ENCODE measurements at regions not wholly inside any gene's neighbourhood (a gene's known extent, or its start where the extent isn't known, plus 50 kb on each side); places are given as distances from the start of the nearest gene placed in this dataset.
"Not testable (repeated sequence)": the region's sequence is repeated elsewhere in the genome, so short reads cannot be mapped to it uniquely, and the experiment has no call there.

- H3K27ac ChIP-seq (ENCODE audit: low read depth in 1 of 2, low read length in 2 of 2); H3K9ac ChIP-seq (ENCODE audit: insufficient read depth, low read length, poor library complexity, severe bottlenecking): not testable (repeated sequence)
These were observed 811.1 kb downstream of the PRIM2 start for GRCh38 chr6:58128549-58128948.

GRCh38 chr6:58129098-58129497 is 811.7 kb downstream of the PRIM2 start:
- H3K4me3 ChIP-seq (replicated peaks in 1 of 3; ENCODE audit: low read depth in 2 of 3, low read length in 3 of 3); H3K4me2 ChIP-seq (replicated peaks; ENCODE audit: extremely low read depth, low read length, poor library complexity, severe bottlenecking); H3K36me3 ChIP-seq (replicated peaks in 1 of 2; ENCODE audit: control insufficient read depth in 1 of 2, insufficient read depth in 2 of 2, low read length in 2 of 2); intact Hi-C loops (cut with micrococcal nuclease); H3K27me3 Mint-ChIP-seq (ENCODE audit: low read depth in 3 of 3); H2AFZ ChIP-seq (ENCODE audit: insufficient read depth, low read depth, low read length, poor library complexity, severe bottlenecking); H3K4me3 Mint-ChIP-seq; H3K36me3 Mint-ChIP-seq; H3K27ac ChIP-seq (ENCODE audit: low read depth in 1 of 2, low read length in 2 of 2); H4K20me1 ChIP-seq (ENCODE audit: insufficient read depth, low read length); H3K4me1 ChIP-seq (ENCODE audit: control insufficient read depth in 1 of 2, insufficient read depth in 2 of 2, low read length in 2 of 2); H3K4me1 Mint-ChIP-seq; H3K27ac Mint-ChIP-seq; H3K27me3 ChIP-seq (ENCODE audit: control insufficient read depth in 2 of 2, insufficient read depth in 2 of 2, low read length in 2 of 2); DNase-seq; H3K79me2 ChIP-seq (ENCODE audit: insufficient read depth, low read length); H3K9ac ChIP-seq (ENCODE audit: insufficient read depth, low read length, poor library complexity, severe bottlenecking); H3K9me3 ChIP-seq (replicated peaks in 1 of 2; ENCODE audit: control insufficient read depth in 1 of 2, insufficient read depth in 1 of 2, low read length in 2 of 2): not testable (repeated sequence)
- WGBS (ENCODE audit: insufficient coverage), result no CpG with 5 or more reads among the region's 1 CpG
- peaks cover 3 to 12% (median 6%) of the 10 kb centered on the region in 7 donors for H3K9me3 Mint-ChIP-seq

More at GRCh38 chr6:58128549-58128948, 811.1 kb downstream of the PRIM2 start:
- H3K27me3 ChIP-seq (ENCODE audit: control insufficient read depth in 2 of 2, insufficient read depth in 2 of 2, low read length in 2 of 2); H4K20me1 ChIP-seq (ENCODE audit: insufficient read depth, low read length); H3K4me1 ChIP-seq (ENCODE audit: control insufficient read depth in 1 of 2, insufficient read depth in 2 of 2, low read length in 2 of 2); H3K27me3 Mint-ChIP-seq (ENCODE audit: low read depth in 3 of 3); H3K4me1 Mint-ChIP-seq; H3K27ac Mint-ChIP-seq; intact Hi-C loops (cut with micrococcal nuclease); H3K4me3 Mint-ChIP-seq; H3K36me3 Mint-ChIP-seq; DNase-seq; H3K4me2 ChIP-seq (replicated peaks; ENCODE audit: extremely low read depth, low read length, poor library complexity, severe bottlenecking); H3K9me3 ChIP-seq (replicated peaks in 1 of 2; ENCODE audit: control insufficient read depth in 1 of 2, insufficient read depth in 1 of 2, low read length in 2 of 2); H3K36me3 ChIP-seq (replicated peaks in 1 of 2; ENCODE audit: control insufficient read depth in 1 of 2, insufficient read depth in 2 of 2, low read length in 2 of 2); H2AFZ ChIP-seq (ENCODE audit: insufficient read depth, low read depth, low read length, poor library complexity, severe bottlenecking); H3K4me3 ChIP-seq (replicated peaks in 1 of 3; ENCODE audit: low read depth in 2 of 3, low read length in 3 of 3); H3K79me2 ChIP-seq (ENCODE audit: insufficient read depth, low read length): not testable (repeated sequence)
- no CpG with 5 or more reads among the region's 2 CpGs for WGBS (ENCODE audit: insufficient coverage)
- peaks cover 3 to 12% (median 6%) of the 10 kb centered on the region in 7 donors for H3K9me3 Mint-ChIP-seq

- H3K9ac ChIP-seq (ENCODE audit: insufficient read depth, low read length, poor library complexity, severe bottlenecking); H3K4me3 Mint-ChIP-seq; H2AFZ ChIP-seq (ENCODE audit: insufficient read depth, low read depth, low read length, poor library complexity, severe bottlenecking); H4K20me1 ChIP-seq (ENCODE audit: insufficient read depth, low read length); H3K4me2 ChIP-seq (replicated peaks; ENCODE audit: extremely low read depth, low read length, poor library complexity, severe bottlenecking); DNase-seq; H3K36me3 Mint-ChIP-seq; intact Hi-C loops (cut with micrococcal nuclease); H3K27ac Mint-ChIP-seq; H3K79me2 ChIP-seq (ENCODE audit: insufficient read depth, low read length); H3K9me3 ChIP-seq (replicated peaks in 1 of 2; ENCODE audit: control insufficient read depth in 1 of 2, insufficient read depth in 1 of 2, low read length in 2 of 2); H3K4me1 ChIP-seq (ENCODE audit: control insufficient read depth in 1 of 2, insufficient read depth in 2 of 2, low read length in 2 of 2); H3K4me3 ChIP-seq (replicated peaks in 1 of 3; ENCODE audit: low read depth in 2 of 3, low read length in 3 of 3); H3K9me3 Mint-ChIP-seq; H3K27me3 ChIP-seq (ENCODE audit: control insufficient read depth in 2 of 2, insufficient read depth in 2 of 2, low read length in 2 of 2); H3K36me3 ChIP-seq (replicated peaks in 1 of 2; ENCODE audit: control insufficient read depth in 1 of 2, insufficient read depth in 2 of 2, low read length in 2 of 2); H3K4me1 Mint-ChIP-seq; H3K27me3 Mint-ChIP-seq (ENCODE audit: low read depth in 3 of 3); H3K27ac ChIP-seq (ENCODE audit: low read depth in 1 of 2, low read length in 2 of 2): not testable (repeated sequence)
- WGBS (ENCODE audit: insufficient coverage), result no CpG with 5 or more reads among the region's 2 CpGs
These were observed 822.3 kb downstream of the PRIM2 start for GRCh38 chr6:58139746-58140145.

DNA sequence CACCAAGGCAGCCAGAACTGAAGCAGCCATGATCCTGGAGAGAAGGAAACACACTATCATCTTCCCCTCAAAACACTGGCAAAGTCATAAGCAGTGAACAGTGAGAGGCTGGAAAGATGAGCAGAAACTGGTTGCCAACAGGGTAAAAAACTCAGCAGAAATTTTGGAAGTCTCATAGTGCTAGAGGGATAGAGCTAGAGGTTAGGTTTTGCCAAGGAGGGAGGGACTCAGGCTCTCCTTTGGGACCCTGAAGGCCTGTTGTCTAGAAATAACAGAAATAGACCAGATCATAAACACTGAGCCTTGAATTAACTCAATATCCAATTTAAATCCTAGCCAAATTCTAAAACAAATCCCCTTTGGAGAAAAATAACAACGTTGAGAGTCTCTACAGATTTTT is 853.6 kb downstream of the PRIM2 start:
- H3K79me2 ChIP-seq (ENCODE audit: insufficient read depth, low read length); H3K27me3 Mint-ChIP-seq (ENCODE audit: low read depth in 3 of 3); H3K9me3 Mint-ChIP-seq; H3K27ac Mint-ChIP-seq; H3K36me3 ChIP-seq (replicated peaks in 1 of 2; ENCODE audit: control insufficient read depth in 1 of 2, insufficient read depth in 2 of 2, low read length in 2 of 2); H3K9ac ChIP-seq (ENCODE audit: insufficient read depth, low read length, poor library complexity, severe bottlenecking); H3K4me2 ChIP-seq (replicated peaks; ENCODE audit: extremely low read depth, low read length, poor library complexity, severe bottlenecking); H3K4me1 Mint-ChIP-seq; DNase-seq; H3K27ac ChIP-seq (ENCODE audit: low read depth in 1 of 2, low read length in 2 of 2); H3K4me3 ChIP-seq (replicated peaks in 1 of 3; ENCODE audit: low read depth in 2 of 3, low read length in 3 of 3); H4K20me1 ChIP-seq (ENCODE audit: insufficient read depth, low read length); H3K4me1 ChIP-seq (ENCODE audit: control insufficient read depth in 1 of 2, insufficient read depth in 2 of 2, low read length in 2 of 2); intact Hi-C loops (cut with micrococcal nuclease); H2AFZ ChIP-seq (ENCODE audit: insufficient read depth, low read depth, low read length, poor library complexity, severe bottlenecking); H3K9me3 ChIP-seq (replicated peaks in 1 of 2; ENCODE audit: control insufficient read depth in 1 of 2, insufficient read depth in 1 of 2, low read length in 2 of 2); H3K4me3 Mint-ChIP-seq; H3K27me3 ChIP-seq (ENCODE audit: control insufficient read depth in 2 of 2, insufficient read depth in 2 of 2, low read length in 2 of 2); H3K36me3 Mint-ChIP-seq: not testable (repeated sequence)
- no CpG with 5 or more reads among the region's 1 CpG for WGBS (ENCODE audit: insufficient coverage)
